H1 (cell line): ENCODE measurements at regions not wholly inside any gene's neighbourhood (a gene's known extent, or its start where the extent isn't known, plus 50 kb on each side); places are given as distances from the start of the nearest gene placed in this dataset.

Experiments
- BACH1 ChIP-seq: IDR thresholded peaks from 2 replicates; pipeline ENCODE4 v1.6.1; 2012; ENCODE audit warnings: low read length, improper control_type of control experiment
- CBX5 ChIP-seq: fragments of 300-800, 300-1000 bp; sonication (generic); IDR thresholded peaks from 2 replicates; pipeline ENCODE4 v1.7.1; 2016; ENCODE audit warnings: antibody characterized with exemption, low read length, low read depth
- CHD7 ChIP-seq: fragments of 300-600 bp; sonication (generic); IDR thresholded peaks from 2 replicates; pipeline ENCODE4 v1.7.1; 2012; ENCODE audit warnings: low read length, moderate library complexity, mild to moderate bottlenecking, inconsistent platforms; ENCODE audit not compliant: insufficient replicate concordance
- CTCF ChIP-seq, 3 experiments: IDR thresholded peaks; 1 replicate in 2 of 3; 2 replicates in 1 of 3; pipeline versions ENCODE4 v1.5.1 to v1.6.1; 2011; ENCODE audit warnings: low read length in 3 of 3, mild to moderate bottlenecking in 3 of 3, inconsistent platforms in 2 of 3, low read depth in 1 of 3, moderate library complexity in 1 of 3; ENCODE audit not compliant: insufficient read depth in 1 of 3; ENCODE audit errors: control extremely low read depth in 1 of 3
- FOSL1 ChIP-seq: IDR thresholded peaks from 2 replicates; pipeline ENCODE4 v1.6.1; 2011; ENCODE audit warnings: mild to moderate bottlenecking, low read depth, low read length, moderate library complexity; ENCODE audit not compliant: insufficient read depth
- GABPA ChIP-seq: IDR thresholded peaks from 2 replicates; pipeline ENCODE4 v1.6.1; 2011; ENCODE audit warnings: mild to moderate bottlenecking, low read length, moderate library complexity, borderline replicate concordance; ENCODE audit not compliant: insufficient read depth

- TF ChIP-seq CHD7 (no peak), FOSL1 (no peak), CTCF (IDR thresholded peaks at IDR 0.05; ENCODE audit: control extremely low read depth in 1 of 3, insufficient read depth in 1 of 3, low read depth in 1 of 3, low read length in 3 of 3) (no peak), CBX5 (no peak), GABPA (no peak), BACH1 (no peak)
Observed at GRCh38 chr4:62544428-62544827, 1344.3 kb downstream of the ADGRL3 start (continued).
